H1 (cell line): ENCODE measurements at regions not wholly inside any gene's neighbourhood (a gene's known extent, or its start where the extent isn't known, plus 50 kb on each side); places are given as distances from the start of the nearest gene placed in this dataset.

ENCODE experiments used
- CTCF ChIA-PET: fragments of 300-600 bp; sonication (Branson Sonifier 250); formaldehyde crosslinking; loops from one replicate; lab custom pipeline; 2021; ENCODE audit not compliant: partially characterized antibody; lab: Charles Lee
- POLR2A ChIA-PET: fragments of 300-600 bp; sonication (Branson Sonifier 250); formaldehyde crosslinking; loops from one replicate; lab custom pipeline; 2021; ENCODE audit warnings: inconsistent platforms; ENCODE audit not compliant: partially characterized antibody; lab: Charles Lee
- DNase-seq, 2 experiments: peaks; one replicate each; pipeline versions ENCODE4 v3.0.0 to v3.0.0-alpha.2; 2010 to 2022; ENCODE audit warnings: low spot score in 2 of 2, low read depth in 1 of 2, mixed read lengths in 1 of 2
- FAIRE-seq: peaks from 2 replicates; lab custom pipeline; 2011; peaks lifted over from hg19 to GRCh38; lab: Jason Lieb, UNC
- H2AFZ ChIP-seq: 2 replicates; pipeline ENCODE4 v1.8.1; 2012; ENCODE audit warnings: low read length, inconsistent platforms
- H2AK5ac ChIP-seq: 2 replicates; pipeline ENCODE4 v1.6.1; 2013; ENCODE audit warnings: low read depth, low read length
- H2BK120ac ChIP-seq: replicated peaks from 2 replicates; pipeline ENCODE3; 2013; ENCODE audit warnings: low read depth, low read length, inconsistent platforms
- H2BK12ac ChIP-seq: 2 replicates; pipeline ENCODE4 v1.6.1; 2013; ENCODE audit warnings: low read depth, low read length
- H2BK15ac ChIP-seq: 2 replicates; pipeline ENCODE4 v1.6.1; 2013; ENCODE audit warnings: low read length
- H2BK20ac ChIP-seq: 2 replicates; pipeline ENCODE4 v1.6.1; 2013; ENCODE audit warnings: low read length
- H2BK5ac ChIP-seq: 2 replicates; pipeline ENCODE4 v1.6.1; 2013; ENCODE audit warnings: low read depth, low read length
- H3K14ac ChIP-seq: 2 replicates; pipeline ENCODE4 v1.6.1; 2013; ENCODE audit warnings: inconsistent platforms; ENCODE audit not compliant: insufficient read length
- H3K18ac ChIP-seq: 2 replicates; pipeline ENCODE4 v1.6.1; 2013; ENCODE audit warnings: low read length; ENCODE audit errors: extremely low read depth
- H3K23ac ChIP-seq: 2 replicates; pipeline ENCODE4 v1.6.1; 2013; ENCODE audit warnings: inconsistent platforms; ENCODE audit not compliant: insufficient read length
- H3K23me2 ChIP-seq: 2 replicates; pipeline ENCODE4 v1.6.1; 2013; ENCODE audit warnings: low read depth, low read length
- H3K27ac ChIP-seq: 2 replicates; pipeline ENCODE4 v1.6.1; 2011; ENCODE audit warnings: low read depth, low read length, inconsistent platforms
- H3K27me3 ChIP-seq, 4 experiments: replicated peaks in 1 of 4; 1 replicate in 1 of 4; 2 replicates in 3 of 4; pipeline versions ENCODE4 v1.6.1 to v1.8.1; 2011 to 2013; ENCODE audit warnings: low read length in 3 of 4, mild to moderate bottlenecking in 3 of 4, inconsistent platforms in 2 of 4, mixed read lengths in 2 of 4, moderate library complexity in 1 of 4; ENCODE audit not compliant: control insufficient read depth in 3 of 4, insufficient read depth in 3 of 4; ENCODE audit errors: extremely low read depth in 1 of 4
- H3K36me3 ChIP-seq, 4 experiments: 2 replicates each; pipeline versions ENCODE4 v1.6.1 to v1.8.1; 2011 to 2013; ENCODE audit warnings: mild to moderate bottlenecking in 4 of 4, low read length in 3 of 4, moderate library complexity in 2 of 4, control low read depth in 1 of 4, inconsistent platforms in 1 of 4; ENCODE audit not compliant: insufficient read depth in 4 of 4, control insufficient read depth in 2 of 4
- H3K4ac ChIP-seq: replicated peaks from 2 replicates; pipeline ENCODE3; 2013; ENCODE audit warnings: low read length, low read depth, mixed read lengths, inconsistent platforms; ENCODE audit not compliant: insufficient read length
- H3K4me1 ChIP-seq, 4 experiments: replicated peaks in 1 of 4; 1 replicate in 1 of 4; 2 replicates in 3 of 4; pipeline versions ENCODE4 v1.6.1 to v1.8.1; 2011 to 2013; ENCODE audit warnings: low read length in 3 of 4, inconsistent platforms in 2 of 4, mixed read lengths in 1 of 4; ENCODE audit not compliant: insufficient read depth in 4 of 4, control insufficient read depth in 3 of 4
- H3K4me2 ChIP-seq, 2 experiments: 2 replicates each; pipeline versions ENCODE4 v1.6.1 to v1.8.1; 2011 to 2013; ENCODE audit warnings: low read depth in 2 of 2, low read length in 2 of 2, control low read depth in 1 of 2, inconsistent platforms in 1 of 2, mild to moderate bottlenecking in 1 of 2; ENCODE audit not compliant: insufficient read depth in 1 of 2
- H3K4me3 ChIP-seq, 4 experiments: fragments of 200-600, 300-600 bp in 1 of 4; sonication (generic), shearing (Covaris generic), sonication (Bioruptor Twin) in 1 of 4; 2 replicates each; pipeline versions ENCODE4 v1.5.1 to v1.8.1; 2011 to 2016; ENCODE audit warnings: low read length in 4 of 4, low read depth in 3 of 4, control low read depth in 2 of 4, inconsistent platforms in 2 of 4, mild to moderate bottlenecking in 2 of 4, mixed read lengths in 1 of 4, moderate library complexity in 1 of 4; ENCODE audit not compliant: insufficient read depth in 2 of 4; ENCODE audit errors: extremely low read depth in 1 of 4
- H3K56ac ChIP-seq: replicated peaks from 2 replicates; pipeline ENCODE3; 2013; ENCODE audit warnings: low read depth, mild to moderate bottlenecking, mixed read lengths, low read length, inconsistent platforms; ENCODE audit not compliant: insufficient read length
- H3K79me1 ChIP-seq: 2 replicates; pipeline ENCODE4 v1.6.1; 2013; ENCODE audit warnings: low read depth, low read length, control low read depth
- H3K79me2 ChIP-seq, 2 experiments: 2 replicates each; pipeline versions ENCODE4 v1.6.1 to v1.8.1; 2012 to 2013; ENCODE audit warnings: low read length in 2 of 2, mild to moderate bottlenecking in 2 of 2, inconsistent platforms in 1 of 2; ENCODE audit not compliant: insufficient read depth in 2 of 2, control insufficient read depth in 1 of 2
- H3K9ac ChIP-seq, 4 experiments: replicated peaks in 1 of 4; 1 replicate in 1 of 4; 2 replicates in 3 of 4; pipeline versions ENCODE4 v1.6.1 to v1.8.1; 2011 to 2013; ENCODE audit warnings: low read depth in 3 of 4, low read length in 3 of 4, control low read depth in 2 of 4, mild to moderate bottlenecking in 2 of 4, moderate library complexity in 2 of 4, inconsistent platforms in 1 of 4; ENCODE audit errors: extremely low read depth in 1 of 4
- H3K9me3 ChIP-seq, 2 experiments: 2 replicates each; pipeline versions ENCODE4 v1.6.1 to v1.8.1; 2012 to 2013; ENCODE audit warnings: mild to moderate bottlenecking in 2 of 2, moderate library complexity in 2 of 2, control low read depth in 1 of 2, inconsistent platforms in 1 of 2, low read depth in 1 of 2, low read length in 1 of 2, mixed read lengths in 1 of 2; ENCODE audit not compliant: insufficient read depth in 2 of 2
- H4K20me1 ChIP-seq, 2 experiments: replicated peaks in 1 of 2; 2 replicates each; pipeline versions ENCODE3 to v1.8.1; 2011 to 2013; ENCODE audit warnings: inconsistent platforms in 2 of 2, low read length in 2 of 2, mild to moderate bottlenecking in 1 of 2; ENCODE audit not compliant: insufficient read depth in 2 of 2, control insufficient read depth in 1 of 2
- H4K5ac ChIP-seq: 2 replicates; pipeline ENCODE4 v1.6.1; 2013; ENCODE audit warnings: low read length, low read depth, mixed read lengths, inconsistent platforms; ENCODE audit not compliant: insufficient read length
- H4K8ac ChIP-seq: 2 replicates; pipeline ENCODE4 v1.8.0; 2013; ENCODE audit warnings: mild to moderate bottlenecking, moderate library complexity, low read length, inconsistent platforms; ENCODE audit not compliant: insufficient read depth; ENCODE audit errors: extremely low read depth
- H4K91ac ChIP-seq: replicated peaks from 2 replicates; pipeline ENCODE3; 2013; ENCODE audit warnings: low read length, mixed read lengths, inconsistent platforms; ENCODE audit not compliant: insufficient read length
- PHF8 ChIP-seq: fragments of 200-600 bp; sonication (generic); conservative IDR thresholded peaks from 2 replicates; pipeline ENCODE4 v1.7.1; 2012; ENCODE audit warnings: low read depth, mild to moderate bottlenecking, inconsistent platforms, low read length, moderate library complexity
- RAD21 ChIP-seq, 2 experiments: IDR thresholded peaks in 1 of 2; conservative IDR thresholded peaks in 1 of 2; 2 replicates each; pipeline ENCODE4 v1.6.1; 2011; ENCODE audit warnings: low read depth in 2 of 2, low read length in 2 of 2, improper control_type of control experiment in 1 of 2, inconsistent platforms in 1 of 2, mild to moderate bottlenecking in 1 of 2, moderate library complexity in 1 of 2
- SIX5 ChIP-seq: IDR thresholded peaks from 2 replicates; pipeline ENCODE4 v1.6.1; 2011; ENCODE audit warnings: mild to moderate bottlenecking, low read depth, low read length
- WGBS, 2 experiments: shearing (Covaris generic) in 1 of 2; methylation state at CpG; one replicate each; pipeline versions ENCODE4 v1.1.6 to v1.1.7; 2013 to 2015; ENCODE audit warnings: low lambda C conversion rate in 2 of 2, mixed read lengths in 2 of 2, inconsistent platforms in 1 of 2, low coverage in 1 of 2, missing lambda C conversion rate in 1 of 2; ENCODE audit not compliant: insufficient replicate concordance in 2 of 2, insufficient coverage in 1 of 2, insufficient read length in 1 of 2; ENCODE audit errors: extremely low coverage in 1 of 2, missing lambda C conversion rate in 1 of 2; 5-methylcytosine and 5-hydroxymethylcytosine counted together

DNA sequence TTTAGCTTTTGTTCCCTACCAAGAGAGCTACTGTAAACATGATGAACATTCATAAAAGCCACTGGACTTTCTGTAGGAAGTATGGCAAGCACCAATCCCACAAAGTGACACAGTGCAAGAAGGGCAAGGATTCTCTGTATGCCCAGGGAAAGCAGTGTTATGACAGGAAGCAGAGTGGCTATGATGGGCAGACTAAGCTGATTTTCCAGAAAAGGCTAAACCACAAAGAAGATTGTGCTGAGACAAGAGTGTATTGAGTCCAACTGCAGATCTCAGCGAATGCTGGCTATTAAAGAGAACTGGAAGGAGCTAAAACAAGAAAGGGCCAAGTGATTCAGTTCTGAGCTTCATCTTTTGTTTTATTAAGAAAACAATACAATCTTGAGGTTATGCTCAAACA lies 60.5 kb upstream of the EFCAB3 start:
- peak overlapping the region; percentile 19; the same call in 1 of the 2 replicates for H2AFZ ChIP-seq
- H4K20me1 ChIP-seq = no peaks in the 10 kb centered on the region
- no peak overlapping the region for H3K9ac ChIP-seq
- H3K4me2 ChIP-seq = no peak overlapping the region
- WGBS, 2 experiments = 75% methylated on average over 1 of the region's 1 CpG; no CpG with 5 or more reads in 1 of the 2 experiments
- no peaks in the 10 kb centered on the region for H3K36me3 ChIP-seq
- no peaks in the 10 kb centered on the region for H3K79me1 ChIP-seq
- POLR2A ChIA-PET = no interaction called here
- no peaks in the 10 kb centered on the region for H3K4me1 ChIP-seq
- H3K23ac ChIP-seq = no peak overlapping the region
- no peak overlapping the region for H4K8ac ChIP-seq
- H2BK20ac ChIP-seq = no peak overlapping the region
- no peak overlapping the region for H2BK15ac ChIP-seq
- H2AK5ac ChIP-seq = no peak overlapping the region
- H3K9me3 ChIP-seq = no peaks in the 10 kb centered on the region
- no peak overlapping the region for H2BK120ac ChIP-seq
- H4K91ac ChIP-seq = no peak overlapping the region
- no peak overlapping the region for H4K5ac ChIP-seq
- H3K4me3 ChIP-seq = no peak overlapping the region
- no peaks in the 10 kb centered on the region for H3K27me3 ChIP-seq
- no peaks in the 10 kb centered on the region for H3K23me2 ChIP-seq
- no peak overlapping the region for H2BK12ac ChIP-seq
- H3K79me2 ChIP-seq = no peaks in the 10 kb centered on the region
- no peak overlapping the region for H3K14ac ChIP-seq
- CTCF ChIA-PET = no interaction called here
- H3K27ac ChIP-seq = no peak overlapping the region
- H2BK5ac ChIP-seq = no peak overlapping the region
- no peak overlapping the region for H3K56ac ChIP-seq
- FAIRE-seq (no peak), DNase-seq (no peak)
- no peak overlapping the region for H3K4ac ChIP-seq
- H3K18ac ChIP-seq = no peak overlapping the region
- no peak for TF ChIP-seq PHF8
- no peak for TF ChIP-seq RAD21 (IDR thresholded peaks at IDR 0.05 in 1 of 2, conservative IDR thresholded peaks at IDR 0.05 in 1 of 2; ENCODE audit: low read depth in 2 of 2, low read length in 2 of 2)
- no peak for TF ChIP-seq SIX5
